ENCODE measurements at regions not wholly inside any gene's neighbourhood (a gene's known extent, or its start where the extent isn't known, plus 50 kb on each side); places are given as distances from the start of the nearest gene placed in this dataset.
"Not testable (repeated sequence)": the region's sequence is repeated elsewhere in the genome, so short reads cannot be mapped to it uniquely, and the experiment has no call there.

- no peak for TF ChIP-seq CTCF (IDR thresholded peaks at IDR 0.05; ENCODE audit: control extremely low read depth, extremely low read depth, low read depth, missing control alignments)
- CTCF ChIA-PET = interaction anchor here (1.4 kb wide), 1 partner anchor 10 kb away, joined by 3 read pairs; no protein-coding TSS in a partner anchor
- DNase-seq (ENCODE audit: extremely low spot score) = no peak
- POLR2A ChIA-PET = no interaction called here
Measured at GRCh38 chr3:110680450-110680849, 391.2 kb upstream of the NECTIN3 start.

GRCh38 chr3:110684466-110684865, 387.1 kb upstream of the NECTIN3 start:
- POLR2A ChIA-PET = no interaction called here

GRCh38 chr3:110685630-110686029, 386.0 kb upstream of the NECTIN3 start:
- TF ChIP-seq CTCF (IDR thresholded peaks at IDR 0.05; ENCODE audit: control extremely low read depth, extremely low read depth, low read depth, missing control alignments) = no peak
- ChIA-PET POLR2A (no interaction called here), CTCF (no interaction called here)
- no peak for DNase-seq (ENCODE audit: extremely low spot score)

More at GRCh38 chr3:110684466-110684865, 387.1 kb upstream of the NECTIN3 start:
- no peak for DNase-seq (ENCODE audit: extremely low spot score)
- TF ChIP-seq CTCF (IDR thresholded peaks at IDR 0.05; ENCODE audit: control extremely low read depth, extremely low read depth, low read depth, missing control alignments) = no peak
- CTCF ChIA-PET = no interaction called here

- no peak for DNase-seq (ENCODE audit: extremely low spot score)
- TF ChIP-seq CTCF (IDR thresholded peaks at IDR 0.05; ENCODE audit: control extremely low read depth, extremely low read depth, low read depth, missing control alignments) = no peak
- POLR2A ChIA-PET = no interaction called here
- CTCF ChIA-PET = no interaction called here
Measured at GRCh38 chr3:110686701-110687100, 384.9 kb upstream of the NECTIN3 start.

- ChIA-PET CTCF (no interaction called here), POLR2A (no interaction called here)
- DNase-seq (ENCODE audit: extremely low spot score) = no peak
- no peak for TF ChIP-seq CTCF (IDR thresholded peaks at IDR 0.05; ENCODE audit: control extremely low read depth, extremely low read depth, low read depth, missing control alignments)
Measured at GRCh38 chr3:110687138-110687537, 384.5 kb upstream of the NECTIN3 start.

GRCh38 chr3:110697961-110698360, 373.7 kb upstream of the NECTIN3 start:
- POLR2A ChIA-PET = no interaction called here
- CTCF ChIA-PET = no interaction called here

GRCh38 chr3:110704332-110704731, 367.3 kb upstream of the NECTIN3 start:
- POLR2A ChIA-PET; DNase-seq (ENCODE audit: extremely low spot score); CTCF ChIA-PET: not testable (repeated sequence)

More at GRCh38 chr3:110697961-110698360, 373.7 kb upstream of the NECTIN3 start:
- TF ChIP-seq CTCF (IDR thresholded peaks at IDR 0.05; ENCODE audit: control extremely low read depth, extremely low read depth, low read depth, missing control alignments) = no peak
- DNase-seq (ENCODE audit: extremely low spot score) = no peak

Data from GM10248 (cell line).